IMR-90 (cell line): ENCODE measurements at regions not wholly inside any gene's neighbourhood (a gene's known extent, or its start where the extent isn't known, plus 50 kb on each side); places are given as distances from the start of the nearest gene placed in this dataset.

Source experiments
- ATAC-seq: fragments of 200-7000 bp; cut with Tn5 transposase; 2 replicates; pipeline ENCODE4 v1.9.1; 2020; ENCODE audit warnings: low read depth, mild to moderate bottlenecking, moderate library complexity
- BruUV-seq: library from RNA; stranded (reverse); fragments of 400-500 nt; replicated peaks from 2 replicates; lab custom pipeline; 2021; lab: Mats Ljungman, UMichigan
- CTCF ChIA-PET: fragments of 300-600 bp; formaldehyde crosslinking; extraction: SDS; loops from one replicate; lab custom pipeline; 2021; ENCODE audit warnings: antibody characterized with exemption; lab: Yijun Ruan, JAX
- POLR2A ChIA-PET: fragments of 300-600 bp; sonication (Branson Sonifier 250); formaldehyde crosslinking; loops from one replicate; lab custom pipeline; 2022; ENCODE audit warnings: antibody characterized with exemption; ENCODE audit not compliant: unreplicated experiment; lab: Charles Lee
- DNase-seq: peaks from one replicate; pipeline ENCODE4 v3.0.0; 2013
- H2AFZ ChIP-seq: replicated peaks from 2 replicates; pipeline ENCODE3; 2013; ENCODE audit warnings: low read length, mild to moderate bottlenecking; ENCODE audit not compliant: poor library complexity
- H2AK5ac ChIP-seq: 2 replicates; pipeline ENCODE4 v1.6.1; 2013; ENCODE audit warnings: low read depth, low read length, inconsistent platforms
- H2AK9ac ChIP-seq: replicated peaks from 2 replicates; pipeline ENCODE3; 2013; ENCODE audit warnings: mild to moderate bottlenecking, low read depth, low read length, moderate library complexity; ENCODE audit not compliant: poor library complexity
- H2BK120ac ChIP-seq: 2 replicates; pipeline ENCODE4 v1.6.1; 2013; ENCODE audit warnings: low read depth, low read length, inconsistent platforms
- H2BK15ac ChIP-seq: 3 replicates; pipeline ENCODE4 v1.6.1; 2013; ENCODE audit warnings: low read depth, low read length, inconsistent platforms
- H2BK20ac ChIP-seq: 2 replicates; pipeline ENCODE4 v1.6.1; 2013; ENCODE audit warnings: low read depth, mild to moderate bottlenecking, inconsistent platforms, low read length, moderate library complexity
- H2BK5ac ChIP-seq: 2 replicates; pipeline ENCODE4 v1.6.1; 2013; ENCODE audit warnings: mild to moderate bottlenecking, low read depth, low read length, inconsistent platforms; ENCODE audit not compliant: poor library complexity, severe bottlenecking
- H3K14ac ChIP-seq: replicated peaks from 2 replicates; pipeline ENCODE4 v1.6.1; 2013; ENCODE audit warnings: low read depth, low read length, inconsistent platforms
- H3K18ac ChIP-seq: 2 replicates; pipeline ENCODE4 v1.6.1; 2013; ENCODE audit warnings: low read depth, low read length, control low read depth
- H3K23ac ChIP-seq: 2 replicates; pipeline ENCODE4 v1.6.1; 2013; ENCODE audit warnings: low read depth, low read length, inconsistent platforms
- H3K27ac ChIP-seq: 2 replicates; pipeline ENCODE4 v1.5.1; 2013; ENCODE audit warnings: mild to moderate bottlenecking, control low read depth, low read length; ENCODE audit not compliant: insufficient read depth
- H3K27me3 ChIP-seq: 2 replicates; pipeline ENCODE4 v1.6.1; 2013; ENCODE audit warnings: low read length; ENCODE audit not compliant: control insufficient read depth, insufficient read depth
- H3K36me3 ChIP-seq: 2 replicates; pipeline ENCODE4 v1.6.1; 2013; ENCODE audit warnings: low read length, mixed read lengths; ENCODE audit not compliant: control insufficient read depth, insufficient read depth
- H3K4ac ChIP-seq: 2 replicates; pipeline ENCODE4 v1.6.1; 2013; ENCODE audit warnings: low read depth, low read length, inconsistent platforms
- H3K4me1 ChIP-seq: 2 replicates; pipeline ENCODE4 v1.6.1; 2013; ENCODE audit warnings: low read length, mixed read lengths; ENCODE audit not compliant: control insufficient read depth, insufficient read depth
- H3K4me2 ChIP-seq: 2 replicates; pipeline ENCODE4 v1.6.1; 2013; ENCODE audit warnings: low read depth, mild to moderate bottlenecking, control low read depth, low read length, moderate library complexity
- H3K4me3 ChIP-seq: 2 replicates; pipeline ENCODE4 v1.5.1; 2013; ENCODE audit warnings: low read depth, mild to moderate bottlenecking, control low read depth, low read length, moderate library complexity; ENCODE audit not compliant: insufficient read depth
- H3K56ac ChIP-seq: 2 replicates; pipeline ENCODE4 v1.6.1; 2013; ENCODE audit warnings: low read length, inconsistent platforms; ENCODE audit not compliant: insufficient read depth; ENCODE audit errors: extremely low read depth
- H3K79me1 ChIP-seq, 2 experiments: 2 replicates each; pipeline ENCODE4 v1.6.1; 2013; ENCODE audit warnings: low read length in 2 of 2, inconsistent platforms in 1 of 2, low read depth in 1 of 2
- H3K9ac ChIP-seq: 2 replicates; pipeline ENCODE4 v1.6.1; 2013; ENCODE audit warnings: low read depth, low read length, control low read depth
- H3K9me1 ChIP-seq: 2 replicates; pipeline ENCODE4 v1.6.1; 2013; ENCODE audit warnings: low read length, inconsistent platforms; ENCODE audit not compliant: insufficient read depth
- H3K9me3 ChIP-seq: 2 replicates; pipeline ENCODE4 v1.6.1; 2013; ENCODE audit warnings: low read length; ENCODE audit not compliant: control insufficient read depth, insufficient read depth
- H4K20me1 ChIP-seq: 2 replicates; pipeline ENCODE4 v1.6.1; 2013; ENCODE audit warnings: low read length, inconsistent platforms; ENCODE audit not compliant: insufficient read depth
- H4K5ac ChIP-seq: 2 replicates; pipeline ENCODE4 v1.6.1; 2013; ENCODE audit warnings: mild to moderate bottlenecking, low read depth, low read length, control low read depth
- H4K8ac ChIP-seq, 2 experiments: 2 replicates each; pipeline ENCODE4 v1.6.1; 2013; ENCODE audit warnings: low read depth in 2 of 2, low read length in 2 of 2, control low read depth in 1 of 2, inconsistent platforms in 1 of 2
- H4K91ac ChIP-seq: 2 replicates; pipeline ENCODE4 v1.6.1; 2013; ENCODE audit warnings: low read depth, low read length, inconsistent platforms; ENCODE audit not compliant: insufficient read depth
- BHLHE40 ChIP-seq: fragments of 150-350 bp; IDR thresholded peaks from 2 replicates; pipeline ENCODE4 v1.6.1; 2016; ENCODE audit warnings: mild to moderate bottlenecking, low read depth, low read length
- CEBPB ChIP-seq: IDR thresholded peaks from 2 replicates; pipeline ENCODE4 v1.6.1; 2012; ENCODE audit warnings: low read depth, low read length, improper control_type of control experiment
- CHD1 ChIP-seq: IDR thresholded peaks from 2 replicates; pipeline ENCODE4 v1.6.1; 2012; ENCODE audit warnings: low read depth, low read length, improper control_type of control experiment
- FOS ChIP-seq: fragments of 150-350 bp; IDR thresholded peaks from 2 replicates; pipeline ENCODE4 v1.6.1; 2016; ENCODE audit warnings: low read depth, low read length
- MAFK ChIP-seq: IDR thresholded peaks from 2 replicates; pipeline ENCODE4 v1.6.1; 2012; ENCODE audit warnings: low read depth, low read length, improper control_type of control experiment
- MAZ ChIP-seq: IDR thresholded peaks from 2 replicates; pipeline ENCODE4 v1.6.1; 2012; ENCODE audit warnings: low read depth, mild to moderate bottlenecking, low read length, improper control_type of control experiment, moderate library complexity, borderline replicate concordance
- MXI1 ChIP-seq: IDR thresholded peaks from 2 replicates; pipeline ENCODE4 v1.6.1; 2012; ENCODE audit warnings: low read depth, mild to moderate bottlenecking, low read length, moderate library complexity, borderline replicate concordance
- NFE2L2 ChIP-seq: fragments of 150-350 bp; IDR thresholded peaks from 2 replicates; pipeline ENCODE4 v1.6.1; 2016; ENCODE audit warnings: low read depth, mild to moderate bottlenecking, low read length
- POLR2A ChIP-seq: IDR thresholded peaks from 2 replicates; pipeline ENCODE4 v1.6.1; 2012; ENCODE audit warnings: mild to moderate bottlenecking, low read depth, low read length
- RAD21 ChIP-seq: IDR thresholded peaks from 2 replicates; pipeline ENCODE4 v1.6.1; 2012; ENCODE audit warnings: low read length, improper control_type of control experiment
- RCOR1 ChIP-seq: IDR thresholded peaks from 2 replicates; pipeline ENCODE4 v1.6.1; 2012; ENCODE audit warnings: mild to moderate bottlenecking, low read length, improper control_type of control experiment; ENCODE audit not compliant: insufficient replicate concordance
- RFX5 ChIP-seq: IDR thresholded peaks from 2 replicates; pipeline ENCODE4 v1.8.0; 2012; ENCODE audit warnings: low read depth, mild to moderate bottlenecking, low read length, moderate library complexity
- SMC3 ChIP-seq: fragments of 150-350 bp; IDR thresholded peaks from 2 replicates; pipeline ENCODE4 v1.6.1; 2016; ENCODE audit warnings: low read depth, mild to moderate bottlenecking, antibody characterized with exemption, low read length, moderate library complexity
- WGBS, 2 experiments: methylation state at CpG; one replicate each; pipeline versions ENCODE4 v1.1.5 to v1.1.7; 2013; ENCODE audit warnings: missing lambda C conversion rate in 2 of 2; ENCODE audit not compliant: insufficient read length in 1 of 2; ENCODE audit errors: extremely low coverage in 2 of 2; 5-methylcytosine and 5-hydroxymethylcytosine counted together
- dilution Hi-C: fragments of 300-500 bp; cut with HindIII; formaldehyde crosslinking; loops from one replicate; pipeline ENCODE4 v1.14.3; 2018; ENCODE audit warnings: low sequenced_read_pairs; ENCODE audit not compliant: unreplicated experiment
- in situ Hi-C: fragments of 300-500 bp; cut with MboI; formaldehyde crosslinking; loops from 3 replicates; pipeline ENCODE4 v1.14.3; 2019; ENCODE audit warnings: low sequenced_read_pairs, inconsistent platforms, mixed read lengths
- intact Hi-C: fragments of 100-400 bp; cut with micrococcal nuclease; formaldehyde crosslinking; loops from 2 replicates; pipeline ENCODE4 v1.10.0; 2022
- TF ChIP-seq, protein P1 (sequence below): fragments of 150-350 bp; IDR thresholded peaks from 2 replicates; pipeline ENCODE4 v1.6.1; 2016; ENCODE audit warnings: low read depth, mild to moderate bottlenecking, low read length, moderate library complexity, borderline replicate concordance
- TF ChIP-seq, protein P2 (sequence below): conservative IDR thresholded peaks from 2 replicates; pipeline ENCODE4 v1.5.1; 2012; ENCODE audit warnings: mild to moderate bottlenecking, low read depth, low read length, improper control_type of control experiment
- TF ChIP-seq, protein P3 (sequence below): fragments of 150-350 bp; IDR thresholded peaks from 2 replicates; pipeline ENCODE4 v1.6.1; 2017; ENCODE audit warnings: mild to moderate bottlenecking, antibody characterized with exemption, low read length, low read depth

- no peak overlapping the region for H2AK5ac ChIP-seq
- no peak overlapping the region for H3K14ac ChIP-seq
- dilution Hi-C loops, result no loop called here
- no peak for TF ChIP-seq RFX5
- TF ChIP-seq POLR2A, result no peak
- no peak for TF ChIP-seq NFE2L2
- TF ChIP-seq CHD1, result no peak
- TF ChIP-seq CEBPB, result no peak
- no peak for TF ChIP-seq MAFK
- no peak for TF ChIP-seq FOS
- no peak for TF ChIP-seq BHLHE40
- no peak for TF ChIP-seq MXI1
- TF ChIP-seq SMC3, result no peak
- TF ChIP-seq RCOR1, result no peak
- no peak for TF ChIP-seq MAZ
- TF ChIP-seq, protein P1, sequence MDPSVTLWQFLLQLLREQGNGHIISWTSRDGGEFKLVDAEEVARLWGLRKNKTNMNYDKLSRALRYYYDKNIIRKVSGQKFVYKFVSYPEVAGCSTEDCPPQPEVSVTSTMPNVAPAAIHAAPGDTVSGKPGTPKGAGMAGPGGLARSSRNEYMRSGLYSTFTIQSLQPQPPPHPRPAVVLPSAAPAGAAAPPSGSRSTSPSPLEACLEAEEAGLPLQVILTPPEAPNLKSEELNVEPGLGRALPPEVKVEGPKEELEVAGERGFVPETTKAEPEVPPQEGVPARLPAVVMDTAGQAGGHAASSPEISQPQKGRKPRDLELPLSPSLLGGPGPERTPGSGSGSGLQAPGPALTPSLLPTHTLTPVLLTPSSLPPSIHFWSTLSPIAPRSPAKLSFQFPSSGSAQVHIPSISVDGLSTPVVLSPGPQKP, result no peak
- TF ChIP-seq, protein P2, sequence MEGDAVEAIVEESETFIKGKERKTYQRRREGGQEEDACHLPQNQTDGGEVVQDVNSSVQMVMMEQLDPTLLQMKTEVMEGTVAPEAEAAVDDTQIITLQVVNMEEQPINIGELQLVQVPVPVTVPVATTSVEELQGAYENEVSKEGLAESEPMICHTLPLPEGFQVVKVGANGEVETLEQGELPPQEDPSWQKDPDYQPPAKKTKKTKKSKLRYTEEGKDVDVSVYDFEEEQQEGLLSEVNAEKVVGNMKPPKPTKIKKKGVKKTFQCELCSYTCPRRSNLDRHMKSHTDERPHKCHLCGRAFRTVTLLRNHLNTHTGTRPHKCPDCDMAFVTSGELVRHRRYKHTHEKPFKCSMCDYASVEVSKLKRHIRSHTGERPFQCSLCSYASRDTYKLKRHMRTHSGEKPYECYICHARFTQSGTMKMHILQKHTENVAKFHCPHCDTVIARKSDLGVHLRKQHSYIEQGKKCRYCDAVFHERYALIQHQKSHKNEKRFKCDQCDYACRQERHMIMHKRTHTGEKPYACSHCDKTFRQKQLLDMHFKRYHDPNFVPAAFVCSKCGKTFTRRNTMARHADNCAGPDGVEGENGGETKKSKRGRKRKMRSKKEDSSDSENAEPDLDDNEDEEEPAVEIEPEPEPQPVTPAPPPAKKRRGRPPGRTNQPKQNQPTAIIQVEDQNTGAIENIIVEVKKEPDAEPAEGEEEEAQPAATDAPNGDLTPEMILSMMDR, result no peak
- TF ChIP-seq RAD21, result no peak
- TF ChIP-seq, protein P3, sequence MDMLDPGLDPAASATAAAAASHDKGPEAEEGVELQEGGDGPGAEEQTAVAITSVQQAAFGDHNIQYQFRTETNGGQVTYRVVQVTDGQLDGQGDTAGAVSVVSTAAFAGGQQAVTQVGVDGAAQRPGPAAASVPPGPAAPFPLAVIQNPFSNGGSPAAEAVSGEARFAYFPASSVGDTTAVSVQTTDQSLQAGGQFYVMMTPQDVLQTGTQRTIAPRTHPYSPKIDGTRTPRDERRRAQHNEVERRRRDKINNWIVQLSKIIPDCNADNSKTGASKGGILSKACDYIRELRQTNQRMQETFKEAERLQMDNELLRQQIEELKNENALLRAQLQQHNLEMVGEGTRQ, result no peak
- no TSS peak for BruUV-seq
- DNase-seq, result no peak
- no peaks in the 10 kb centered on the region for H3K27me3 ChIP-seq
- no peaks in the 10 kb centered on the region for H3K9me1 ChIP-seq
- WGBS, 2 experiments, result no CpG with 5 or more reads among the region's 3 CpGs
- no peak overlapping the region for H4K8ac ChIP-seq
- in situ Hi-C loops, result no loop called here
- H4K5ac ChIP-seq, result no peak overlapping the region
- H2BK15ac ChIP-seq, result no peak overlapping the region
- no peak overlapping the region for H2BK5ac ChIP-seq
- no peak overlapping the region for H2AK9ac ChIP-seq
- H3K4me2 ChIP-seq, result no peak overlapping the region
- no peak overlapping the region for H3K18ac ChIP-seq
- H4K20me1 ChIP-seq, result no peaks in the 10 kb centered on the region
- ChIA-PET CTCF (no interaction called here), POLR2A (no interaction called here)
- H2AFZ ChIP-seq, result no peak overlapping the region
- no peaks in the 10 kb centered on the region for H3K79me1 ChIP-seq
- H3K4me1 ChIP-seq, result no peaks in the 10 kb centered on the region
- H2BK20ac ChIP-seq, result no peak overlapping the region
- H3K4me3 ChIP-seq, result no peak overlapping the region
- no peak overlapping the region for H3K4ac ChIP-seq
- ATAC-seq, result no peak
- H3K9ac ChIP-seq, result no peak overlapping the region
- no peak overlapping the region for H2BK120ac ChIP-seq
- no peak overlapping the region for H3K23ac ChIP-seq
- no peaks in the 10 kb centered on the region for H3K9me3 ChIP-seq
- H4K91ac ChIP-seq, result no peak overlapping the region
- H3K36me3 ChIP-seq, result no peaks in the 10 kb centered on the region
- no peak overlapping the region for H3K27ac ChIP-seq
- H3K56ac ChIP-seq, result no peak overlapping the region
- intact Hi-C loops, result no loop called here
These were observed 222.9 kb downstream of the FAM72C start for GRCh38 chr1:143748906-143749305.
